IPS-20b (cell line): ENCODE measurements at regions not wholly inside any gene's neighbourhood (a gene's known extent, or its start where the extent isn't known, plus 50 kb on each side); places are given as distances from the start of the nearest gene placed in this dataset.

Source experiments
- H3K27ac ChIP-seq: one replicate; pipeline ENCODE4 v1.5.1; 2013; ENCODE audit warnings: low read length
- H3K27me3 ChIP-seq: 2 replicates; pipeline ENCODE4 v1.6.1; 2013; ENCODE audit warnings: mild to moderate bottlenecking, low read length, inconsistent platforms; ENCODE audit not compliant: insufficient read depth
- H3K36me3 ChIP-seq: 2 replicates; pipeline ENCODE4 v1.6.1; 2013; ENCODE audit warnings: low read depth, mild to moderate bottlenecking, inconsistent platforms, low read length, moderate library complexity; ENCODE audit not compliant: insufficient read depth
- H3K4me1 ChIP-seq: 2 replicates; pipeline ENCODE4 v1.6.1; 2013; ENCODE audit warnings: mild to moderate bottlenecking, control low read depth, inconsistent platforms, low read length, moderate library complexity; ENCODE audit not compliant: insufficient read depth
- H3K4me3 ChIP-seq: 2 replicates; pipeline ENCODE4 v1.5.1; 2013; ENCODE audit warnings: mild to moderate bottlenecking, low read length, inconsistent platforms
- H3K9ac ChIP-seq: 2 replicates; pipeline ENCODE4 v1.6.1; 2013; ENCODE audit warnings: low read depth, mild to moderate bottlenecking, inconsistent platforms, low read length, moderate library complexity
- H3K9me3 ChIP-seq: 2 replicates; pipeline ENCODE4 v1.6.1; 2013; ENCODE audit warnings: mild to moderate bottlenecking, low read depth, low read length, inconsistent platforms; ENCODE audit not compliant: insufficient read depth

- no peaks in the 10 kb centered on the region for H3K36me3 ChIP-seq
- no peak overlapping the region for H3K4me3 ChIP-seq
- H3K27ac ChIP-seq, result no peak overlapping the region
- H3K27me3 ChIP-seq, result no peaks in the 10 kb centered on the region
- peaks cover 8% of the 10 kb centered on the region for H3K4me1 ChIP-seq
- no peak overlapping the region for H3K9ac ChIP-seq
- H3K9me3 ChIP-seq, result no peaks in the 10 kb centered on the region
Observed at GRCh38 chr11:100563541-100564280, 123.4 kb upstream of the ARHGAP42 start.

GRCh38 chr11:100573911-100574513, 113.1 kb upstream of the ARHGAP42 start:
- Histone ChIP-seq H3K27ac (no peak overlapping the region), H3K27me3 (no peaks in the 10 kb centered on the region), H3K9ac (no peak overlapping the region), H3K9me3 (no peaks in the 10 kb centered on the region), H3K4me1 (peaks cover 8% of the 10 kb centered on the region), H3K4me3 (no peak overlapping the region), H3K36me3 (no peaks in the 10 kb centered on the region)

- Histone ChIP-seq H3K27ac (no peak overlapping the region), H3K36me3 (no peaks in the 10 kb centered on the region), H3K27me3 (no peaks in the 10 kb centered on the region), H3K9ac (no peak overlapping the region), H3K4me3 (no peak overlapping the region), H3K9me3 (no peaks in the 10 kb centered on the region), H3K4me1 (peaks cover 11% of the 10 kb centered on the region)
Observed at GRCh38 chr11:100574894-100575769, 112.0 kb upstream of the ARHGAP42 start.

- Histone ChIP-seq H3K9ac (no peak overlapping the region), H3K9me3 (no peaks in the 10 kb centered on the region), H3K4me3 (no peak overlapping the region), H3K27ac (no peak overlapping the region), H3K27me3 (no peaks in the 10 kb centered on the region), H3K36me3 (no peaks in the 10 kb centered on the region), H3K4me1 (peaks cover 11% of the 10 kb centered on the region)
Observed at GRCh38 chr11:100575860-100576717, 111.0 kb upstream of the ARHGAP42 start.

GRCh38 chr11:100576718-100577021, 110.4 kb upstream of the ARHGAP42 start:
- no peak overlapping the region for H3K9ac ChIP-seq
- H3K27ac ChIP-seq, result no peak overlapping the region
- H3K36me3 ChIP-seq, result no peaks in the 10 kb centered on the region
- H3K4me3 ChIP-seq, result no peak overlapping the region
- H3K9me3 ChIP-seq, result no peaks in the 10 kb centered on the region
- peaks cover 11% of the 10 kb centered on the region for H3K4me1 ChIP-seq
- no peaks in the 10 kb centered on the region for H3K27me3 ChIP-seq

GRCh38 chr11:100578831-100579311, 108.2 kb upstream of the ARHGAP42 start:
- Histone ChIP-seq H3K27me3 (no peaks in the 10 kb centered on the region), H3K4me3 (no peak overlapping the region), H3K9ac (no peak overlapping the region), H3K36me3 (no peaks in the 10 kb centered on the region), H3K27ac (no peak overlapping the region), H3K9me3 (no peaks in the 10 kb centered on the region), H3K4me1 (peaks cover 11% of the 10 kb centered on the region)

- Histone ChIP-seq H3K9me3 (no peaks in the 10 kb centered on the region), H3K27ac (no peak overlapping the region), H3K36me3 (no peaks in the 10 kb centered on the region)
Observed at GRCh38 chr11:100581318-100581717, 105.8 kb upstream of the ARHGAP42 start.

GRCh38 chr11:100584201-100584985, 102.7 kb upstream of the ARHGAP42 start:
- Histone ChIP-seq H3K9me3 (no peaks in the 10 kb centered on the region), H3K4me1 (peaks cover 3% of the 10 kb centered on the region), H3K27ac (no peak overlapping the region), H3K9ac (no peak overlapping the region), H3K36me3 (no peaks in the 10 kb centered on the region), H3K4me3 (no peak overlapping the region), H3K27me3 (no peaks in the 10 kb centered on the region)

More at GRCh38 chr11:100581318-100581717, 105.8 kb upstream of the ARHGAP42 start:
- Histone ChIP-seq H3K4me3 (no peak overlapping the region), H3K9ac (no peak overlapping the region), H3K4me1 (peaks cover 11% of the 10 kb centered on the region), H3K27me3 (no peaks in the 10 kb centered on the region)

GRCh38 chr11:100585728-100586127, 101.4 kb upstream of the ARHGAP42 start:
- Histone ChIP-seq H3K4me1 (no peaks in the 10 kb centered on the region; the same call in 1 of the 2 replicates), H3K9me3 (no peaks in the 10 kb centered on the region), H3K9ac (no peak overlapping the region), H3K36me3 (no peaks in the 10 kb centered on the region), H3K27me3 (no peaks in the 10 kb centered on the region), H3K4me3 (no peak overlapping the region), H3K27ac (no peak overlapping the region)

GRCh38 chr11:100586361-100587101, 100.6 kb upstream of the ARHGAP42 start:
- H3K4me3 ChIP-seq, result no peak overlapping the region
- H3K9ac ChIP-seq, result no peak overlapping the region
- no peaks in the 10 kb centered on the region for H3K36me3 ChIP-seq
- H3K27me3 ChIP-seq, result no peaks in the 10 kb centered on the region
- no peaks in the 10 kb centered on the region; the same call in 1 of the 2 replicates for H3K4me1 ChIP-seq
- no peak overlapping the region for H3K27ac ChIP-seq
- H3K9me3 ChIP-seq, result no peaks in the 10 kb centered on the region
